ENCODE measurements at regions not wholly inside any gene's neighbourhood (a gene's known extent, or its start where the extent isn't known, plus 50 kb on each side); places are given as distances from the start of the nearest gene placed in this dataset.

DNA sequence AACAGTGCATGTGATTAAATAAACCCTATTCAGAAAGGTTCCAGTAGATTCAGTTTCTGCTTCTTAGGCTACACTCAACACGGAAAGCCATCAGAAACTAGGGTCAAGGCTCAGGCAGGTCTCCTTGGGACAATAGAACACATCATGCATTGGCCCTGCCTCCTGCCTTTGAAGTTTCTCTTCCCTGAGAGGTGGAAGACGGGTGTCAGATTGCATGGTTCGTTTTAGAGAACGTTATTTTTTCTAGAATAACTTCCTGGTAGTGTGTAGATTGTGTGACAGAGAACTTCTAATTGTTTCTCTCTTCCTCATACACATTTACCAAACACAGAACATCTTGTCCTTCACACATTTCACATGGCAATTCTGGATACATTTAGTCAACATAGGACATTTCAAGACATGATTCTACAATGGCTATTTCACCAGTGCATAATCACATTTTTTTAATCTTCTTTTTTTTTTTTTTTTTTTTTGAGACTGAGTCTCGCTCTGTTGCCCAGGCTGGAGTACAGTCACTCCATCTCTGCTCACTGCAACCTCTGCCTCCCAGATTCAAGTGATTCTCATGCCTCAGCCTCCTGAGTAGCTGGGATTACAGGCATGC lies 106.6 kb upstream of the AMN1 start:
- peaks cover 0 to 6% (median 0%) of the 10 kb centered on the region in 3 donors for H3K9me3 ChIP-seq (ENCODE audit: control insufficient read depth in 2 of 3, insufficient read depth in 1 of 3, low read length in 3 of 3)
- FAIRE-seq (no peak), DNase-seq (no peak)

DNA sequence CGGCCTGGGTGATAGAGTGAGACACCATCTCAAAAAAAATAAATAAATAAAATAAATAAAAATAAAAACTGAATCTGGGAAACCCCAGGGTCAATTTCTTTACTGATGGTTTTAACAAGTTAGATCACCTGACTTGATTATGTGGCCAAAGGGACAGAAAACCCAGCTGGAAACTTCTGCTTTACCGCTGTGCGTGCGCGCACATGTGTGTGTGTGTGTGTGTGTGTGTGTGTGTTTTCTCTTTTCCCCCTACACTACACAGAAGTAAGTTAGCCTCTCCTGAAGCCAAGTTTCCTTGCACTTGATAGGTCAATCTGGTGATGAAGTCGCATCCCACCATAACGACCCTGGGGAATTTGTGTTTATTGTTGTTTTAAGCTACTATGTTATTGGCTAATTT lies 105.3 kb upstream of the AMN1 start:
- TF ChIP-seq, protein P1, sequence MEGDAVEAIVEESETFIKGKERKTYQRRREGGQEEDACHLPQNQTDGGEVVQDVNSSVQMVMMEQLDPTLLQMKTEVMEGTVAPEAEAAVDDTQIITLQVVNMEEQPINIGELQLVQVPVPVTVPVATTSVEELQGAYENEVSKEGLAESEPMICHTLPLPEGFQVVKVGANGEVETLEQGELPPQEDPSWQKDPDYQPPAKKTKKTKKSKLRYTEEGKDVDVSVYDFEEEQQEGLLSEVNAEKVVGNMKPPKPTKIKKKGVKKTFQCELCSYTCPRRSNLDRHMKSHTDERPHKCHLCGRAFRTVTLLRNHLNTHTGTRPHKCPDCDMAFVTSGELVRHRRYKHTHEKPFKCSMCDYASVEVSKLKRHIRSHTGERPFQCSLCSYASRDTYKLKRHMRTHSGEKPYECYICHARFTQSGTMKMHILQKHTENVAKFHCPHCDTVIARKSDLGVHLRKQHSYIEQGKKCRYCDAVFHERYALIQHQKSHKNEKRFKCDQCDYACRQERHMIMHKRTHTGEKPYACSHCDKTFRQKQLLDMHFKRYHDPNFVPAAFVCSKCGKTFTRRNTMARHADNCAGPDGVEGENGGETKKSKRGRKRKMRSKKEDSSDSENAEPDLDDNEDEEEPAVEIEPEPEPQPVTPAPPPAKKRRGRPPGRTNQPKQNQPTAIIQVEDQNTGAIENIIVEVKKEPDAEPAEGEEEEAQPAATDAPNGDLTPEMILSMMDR (IDR thresholded peaks at IDR 0.05; ENCODE audit: borderline replicate concordance, extremely low read depth, insufficient read depth), result no peak
- Histone ChIP-seq H3K9me3 (ENCODE audit: control insufficient read depth in 2 of 3, insufficient read depth in 1 of 3, low read length in 3 of 3) (peaks cover 0 to 6% (median 0%) of the 10 kb centered on the region in 3 donors), H3K9ac (ENCODE audit: low read length in 3 of 3) (no peak overlapping the region), H3K4me3 (ENCODE audit: low read length in 3 of 3) (no peak overlapping the region), H3K27me3 (ENCODE audit: control insufficient read depth, insufficient read depth, low read length) (no peaks in the 10 kb centered on the region), H3K27ac (ENCODE audit: low read depth in 2 of 2, low read length in 2 of 2) (no peak overlapping the region), H3K4me1 (ENCODE audit: control insufficient read depth in 2 of 3, insufficient read depth in 2 of 3, low read depth in 1 of 3, low read length in 3 of 3) (no peaks in the 10 kb centered on the region), H3K36me3 (ENCODE audit: control insufficient read depth in 2 of 3, insufficient read depth in 3 of 3, low read length in 3 of 3) (no peaks in the 10 kb centered on the region)
- no peak for DNase-seq
- intact Hi-C loops (cut with DNase I), result no loop called here
- FAIRE-seq, result no peak

More for the DNA sequence above, 106.6 kb upstream of the AMN1 start:
- Histone ChIP-seq H3K4me3 (ENCODE audit: low read length in 3 of 3) (no peak overlapping the region), H3K27me3 (ENCODE audit: control insufficient read depth, insufficient read depth, low read length) (no peaks in the 10 kb centered on the region), H3K36me3 (ENCODE audit: control insufficient read depth in 2 of 3, insufficient read depth in 3 of 3, low read length in 3 of 3) (no peaks in the 10 kb centered on the region), H3K4me1 (ENCODE audit: control insufficient read depth in 2 of 3, insufficient read depth in 2 of 3, low read depth in 1 of 3, low read length in 3 of 3) (no peaks in the 10 kb centered on the region), H3K27ac (ENCODE audit: low read depth in 2 of 2, low read length in 2 of 2) (no peak overlapping the region), H3K9ac (ENCODE audit: low read length in 3 of 3) (no peak overlapping the region)
- TF ChIP-seq, protein P1 (IDR thresholded peaks at IDR 0.05; ENCODE audit: borderline replicate concordance, extremely low read depth, insufficient read depth), result no peak
- intact Hi-C loops (cut with DNase I), result no loop called here

DNA sequence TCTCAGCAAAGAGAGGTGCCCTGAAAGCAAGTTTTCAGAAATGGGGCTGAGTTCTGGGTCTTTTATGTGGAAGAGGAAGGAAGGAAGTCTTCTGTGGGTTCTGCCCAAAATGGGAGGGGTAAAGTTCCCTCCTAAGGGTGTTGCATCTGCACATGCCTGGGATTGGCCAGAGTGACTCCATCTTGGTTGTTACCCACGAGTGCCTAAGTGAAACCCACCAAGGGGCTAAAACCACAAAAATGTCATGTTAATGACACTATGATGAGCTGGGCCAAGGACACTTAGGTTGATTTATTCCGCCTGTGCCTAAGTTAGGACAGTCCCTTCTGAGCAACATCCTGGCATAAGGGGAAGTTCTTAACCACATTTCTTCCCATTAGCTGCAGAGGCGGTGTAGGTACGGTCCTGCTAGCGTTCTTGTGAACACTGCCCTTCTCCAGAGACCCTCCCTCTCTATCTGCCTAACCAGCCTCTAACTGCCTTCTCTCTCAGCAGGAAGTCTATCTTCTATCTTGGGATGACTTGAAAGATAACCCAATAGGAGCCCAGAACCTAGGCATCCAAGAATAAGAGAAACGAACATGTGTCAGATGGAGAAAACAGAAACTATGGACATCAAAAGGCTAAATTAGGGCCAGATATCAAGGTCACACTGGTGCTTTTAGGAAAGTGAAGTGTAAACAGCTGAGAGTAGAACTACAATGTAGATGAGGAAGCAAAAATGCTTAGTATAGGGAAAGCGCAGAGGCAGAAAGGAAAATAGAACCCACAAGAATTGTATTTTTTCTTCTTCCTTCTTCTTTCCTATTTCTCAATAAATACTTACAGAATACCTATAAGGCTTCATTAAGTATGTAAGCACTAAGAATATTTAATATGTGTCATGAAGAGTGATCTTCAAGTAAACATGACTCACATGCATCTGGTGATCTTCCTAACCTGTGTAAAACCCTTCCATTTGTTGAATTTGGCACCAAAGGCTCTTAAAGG lies 104.2 kb upstream of the AMN1 start:
- FAIRE-seq, result no peak
- intact Hi-C loops (cut with DNase I), result no loop called here
- H3K27me3 ChIP-seq (ENCODE audit: control insufficient read depth, insufficient read depth, low read length), result no peaks in the 10 kb centered on the region
- TF ChIP-seq, protein P1 (IDR thresholded peaks at IDR 0.05; ENCODE audit: borderline replicate concordance, extremely low read depth, insufficient read depth), result no peak
- peaks cover 0 to 6% (median 0%) of the 10 kb centered on the region in 3 donors for H3K9me3 ChIP-seq (ENCODE audit: control insufficient read depth in 2 of 3, insufficient read depth in 1 of 3, low read length in 3 of 3)
- H3K4me3 ChIP-seq (ENCODE audit: low read length in 3 of 3), result no peak overlapping the region
- no peaks in the 10 kb centered on the region for H3K4me1 ChIP-seq (ENCODE audit: control insufficient read depth in 2 of 3, insufficient read depth in 2 of 3, low read depth in 1 of 3, low read length in 3 of 3)
- no peak overlapping the region for H3K9ac ChIP-seq (ENCODE audit: low read length in 3 of 3)
- H3K36me3 ChIP-seq (ENCODE audit: control insufficient read depth in 2 of 3, insufficient read depth in 3 of 3, low read length in 3 of 3), result no peaks in the 10 kb centered on the region
- no peak for DNase-seq
- H3K27ac ChIP-seq (ENCODE audit: low read depth in 2 of 2, low read length in 2 of 2), result peak overlapping the region in 1 of 2 donors; percentile 7
